Stimulated activated CD8-positive, alpha-beta memory T cell treated with anti-CD3 and anti-CD28 coated beads, Interleukin-12 subunit alpha, Interleukin-12 subunit beta, amount 100 ng/mL, for 24 hours (primary cell): ENCODE measurements at regions not wholly inside any gene's neighbourhood (a gene's known extent, or its start where the extent isn't known, plus 50 kb on each side); places are given as distances from the start of the nearest gene placed in this dataset.
"Not testable (repeated sequence)": the region's sequence is repeated elsewhere in the genome, so short reads cannot be mapped to it uniquely, and the experiment has no call there.

Experiments used
- DNase-seq: peaks from one replicate; pipeline ENCODE4 v3.0.0-alpha.2; 2020; ENCODE audit errors: extremely low read depth

- no peak for DNase-seq
Observed at GRCh38 chr7:142568435-142569097, 180.7 kb upstream of the PRSS1 start.

GRCh38 chr7:142567201-142568075 is 181.8 kb upstream of the PRSS1 start:
- no peak for DNase-seq

- no peak for DNase-seq
Observed at GRCh38 chr7:142566271-142566670, 183.0 kb upstream of the PRSS1 start.

GRCh38 chr7:142564125-142564524 is 185.1 kb upstream of the PRSS1 start:
- DNase-seq = not testable (repeated sequence)

GRCh38 chr7:142563470-142563869 is 185.8 kb upstream of the PRSS1 start:
- no peak for DNase-seq

GRCh38 chr7:142562688-142563087 is 186.6 kb upstream of the PRSS1 start:
- no peak for DNase-seq

GRCh38 chr7:142561396-142561795 is 187.9 kb upstream of the PRSS1 start:
- DNase-seq = not testable (repeated sequence)

- not testable (repeated sequence) for DNase-seq
Observed at GRCh38 chr7:142560770-142561169, 188.5 kb upstream of the PRSS1 start.

- no peak for DNase-seq
Observed at GRCh38 chr7:142560166-142560565, 189.1 kb upstream of the PRSS1 start.

- no peak for DNase-seq
Observed at GRCh38 chr7:142557971-142558582, 191.2 kb upstream of the PRSS1 start.

GRCh38 chr7:142556740-142557139 is 192.5 kb upstream of the PRSS1 start:
- no peak for DNase-seq

GRCh38 chr7:142554560-142555532 is 194.4 kb upstream of the PRSS1 start:
- no peak for DNase-seq

GRCh38 chr7:142553216-142553615 is 196.1 kb upstream of the PRSS1 start:
- DNase-seq = no peak

- no peak for DNase-seq
Observed at GRCh38 chr7:142548978-142549377, 200.3 kb upstream of the PRSS1 start.

GRCh38 chr7:142546452-142546851 is 202.8 kb upstream of the PRSS1 start:
- DNase-seq = no peak

- no peak for DNase-seq
Observed at GRCh38 chr7:142542942-142543341, 206.3 kb upstream of the PRSS1 start.

- no peak for DNase-seq
Observed at GRCh38 chr7:142542105-142542504, 207.2 kb upstream of the PRSS1 start.

GRCh38 chr7:142540371-142540770 is 208.9 kb upstream of the PRSS1 start:
- no peak for DNase-seq

- no peak for DNase-seq
Observed at GRCh38 chr7:142539901-142540300, 209.4 kb upstream of the PRSS1 start.

GRCh38 chr7:142537760-142538159 is 211.5 kb upstream of the PRSS1 start:
- no peak for DNase-seq

- peak; percentile 22 for DNase-seq
Observed at GRCh38 chr7:142535123-142535779, 214.0 kb upstream of the PRSS1 start.
